AG09319 (cell line): ENCODE measurements at regions not wholly inside any gene's neighbourhood (a gene's known extent, or its start where the extent isn't known, plus 50 kb on each side); places are given as distances from the start of the nearest gene placed in this dataset.

Experiments
- DNase-seq: peaks from one replicate; pipeline ENCODE4 v3.0.0-alpha.2; 2010; ENCODE audit warnings: low read depth; ENCODE audit errors: extremely low read depth
- TF ChIP-seq, protein P1 (sequence below): IDR thresholded peaks from 2 replicates; pipeline ENCODE4 v1.5.1; 2011; ENCODE audit warnings: low read depth, mild to moderate bottlenecking, inconsistent platforms, low read length, moderate library complexity

DNA sequence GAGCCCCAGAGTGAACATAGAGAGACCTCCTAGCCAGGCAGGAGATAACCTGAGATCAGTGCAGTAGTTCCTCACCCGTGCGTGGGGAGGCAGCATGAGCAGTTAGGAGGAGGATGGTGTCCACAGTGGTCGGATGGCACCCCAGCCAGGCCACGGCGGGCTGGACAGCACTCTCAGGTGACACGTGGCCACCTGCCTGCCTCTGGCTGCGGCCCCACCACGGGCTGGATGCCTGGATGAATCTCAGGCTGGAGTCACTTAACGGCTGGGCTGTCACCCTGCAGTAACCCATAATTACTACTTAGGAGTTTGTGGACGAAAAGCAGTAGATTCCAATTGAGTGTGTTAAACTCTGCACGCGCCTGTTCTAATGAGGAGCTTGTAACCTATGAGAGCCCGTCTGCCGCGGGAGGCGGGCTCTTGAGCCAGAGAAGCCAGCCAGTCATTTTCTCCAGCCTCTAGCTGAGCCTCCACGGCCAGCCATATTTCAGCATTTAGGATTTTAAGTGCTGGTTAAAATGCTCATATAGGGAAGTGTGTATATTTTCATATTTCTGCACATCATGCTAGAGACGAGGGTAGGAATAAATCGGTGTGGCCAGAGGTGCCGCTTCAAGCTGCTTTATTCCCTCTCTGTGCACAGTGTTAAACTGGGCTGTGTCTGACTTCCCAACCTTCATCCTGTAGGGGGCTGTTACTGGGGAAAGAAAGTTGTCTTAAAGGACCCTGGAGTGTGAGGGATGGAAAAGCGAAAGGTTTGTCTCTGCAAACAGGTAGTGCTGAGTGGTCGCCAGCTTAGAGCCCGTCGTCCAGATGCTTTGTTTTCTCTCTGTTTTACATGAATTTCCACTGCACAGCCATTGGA lies 144.0 kb downstream of the GLI2 start:
- DNase-seq: no peak
- TF ChIP-seq, protein P1, sequence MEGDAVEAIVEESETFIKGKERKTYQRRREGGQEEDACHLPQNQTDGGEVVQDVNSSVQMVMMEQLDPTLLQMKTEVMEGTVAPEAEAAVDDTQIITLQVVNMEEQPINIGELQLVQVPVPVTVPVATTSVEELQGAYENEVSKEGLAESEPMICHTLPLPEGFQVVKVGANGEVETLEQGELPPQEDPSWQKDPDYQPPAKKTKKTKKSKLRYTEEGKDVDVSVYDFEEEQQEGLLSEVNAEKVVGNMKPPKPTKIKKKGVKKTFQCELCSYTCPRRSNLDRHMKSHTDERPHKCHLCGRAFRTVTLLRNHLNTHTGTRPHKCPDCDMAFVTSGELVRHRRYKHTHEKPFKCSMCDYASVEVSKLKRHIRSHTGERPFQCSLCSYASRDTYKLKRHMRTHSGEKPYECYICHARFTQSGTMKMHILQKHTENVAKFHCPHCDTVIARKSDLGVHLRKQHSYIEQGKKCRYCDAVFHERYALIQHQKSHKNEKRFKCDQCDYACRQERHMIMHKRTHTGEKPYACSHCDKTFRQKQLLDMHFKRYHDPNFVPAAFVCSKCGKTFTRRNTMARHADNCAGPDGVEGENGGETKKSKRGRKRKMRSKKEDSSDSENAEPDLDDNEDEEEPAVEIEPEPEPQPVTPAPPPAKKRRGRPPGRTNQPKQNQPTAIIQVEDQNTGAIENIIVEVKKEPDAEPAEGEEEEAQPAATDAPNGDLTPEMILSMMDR: no peak

DNA sequence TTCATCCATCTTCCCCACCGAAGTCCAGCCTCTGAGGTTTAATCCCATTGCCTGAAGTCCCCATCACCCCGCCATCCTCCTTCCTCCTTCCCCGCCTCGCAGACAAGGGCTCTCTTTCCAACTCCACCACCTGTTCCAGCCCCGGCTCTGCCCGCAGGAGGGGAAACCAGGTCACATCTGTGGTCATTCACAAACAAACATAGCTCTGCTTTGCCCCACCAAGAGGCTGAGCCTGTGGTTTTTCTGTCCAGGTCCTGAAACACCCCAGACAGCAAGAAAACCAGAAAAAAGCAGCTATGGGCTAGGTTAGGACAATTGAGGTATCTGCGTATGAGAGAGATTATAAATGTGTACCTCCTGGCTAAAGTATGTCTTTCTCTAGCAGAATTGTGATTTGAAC lies 144.7 kb downstream of the GLI2 start:
- no peak for DNase-seq
- TF ChIP-seq, protein P1: no peak

DNA sequence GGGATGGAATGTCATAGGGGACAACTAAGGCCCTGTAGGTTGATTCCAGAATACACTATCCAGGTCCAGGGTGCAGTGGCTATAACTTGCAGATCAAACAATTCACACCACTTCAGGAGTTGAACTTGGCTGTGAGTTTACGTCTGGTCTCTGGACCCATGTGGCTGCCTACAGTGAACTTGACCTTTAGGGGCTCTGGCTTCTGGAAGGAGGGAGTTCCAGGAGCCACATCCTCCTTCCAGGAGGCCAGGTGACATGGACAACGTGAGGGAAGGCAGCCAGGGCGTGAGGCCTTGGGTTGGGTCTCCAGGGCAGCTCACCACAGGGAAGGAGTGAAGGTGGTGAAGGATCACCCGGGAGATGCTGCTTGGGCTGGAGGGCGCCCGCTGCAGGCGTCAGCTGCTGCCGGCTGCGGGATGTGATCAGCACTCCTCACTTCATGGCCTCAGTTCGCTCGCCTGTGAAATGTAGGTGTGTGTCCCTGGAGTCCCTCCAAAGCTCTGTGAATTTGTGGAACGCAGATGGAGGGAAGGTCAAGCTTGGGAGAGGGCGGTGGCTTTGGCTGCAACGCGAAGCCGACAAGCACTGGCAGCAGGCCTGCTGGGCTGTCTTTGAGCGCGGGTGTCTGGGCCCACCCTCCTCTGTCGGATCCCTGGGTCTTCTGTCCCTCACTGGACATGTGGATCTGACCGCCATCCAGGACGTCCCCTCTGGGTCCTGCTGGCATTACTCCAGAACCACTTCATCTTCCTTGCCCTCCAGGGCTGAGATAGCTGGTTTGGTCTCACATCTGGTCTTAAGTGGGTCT lies 146.5 kb downstream of the GLI2 start:
- TF ChIP-seq, protein P1: no peak
- no peak for DNase-seq

DNA sequence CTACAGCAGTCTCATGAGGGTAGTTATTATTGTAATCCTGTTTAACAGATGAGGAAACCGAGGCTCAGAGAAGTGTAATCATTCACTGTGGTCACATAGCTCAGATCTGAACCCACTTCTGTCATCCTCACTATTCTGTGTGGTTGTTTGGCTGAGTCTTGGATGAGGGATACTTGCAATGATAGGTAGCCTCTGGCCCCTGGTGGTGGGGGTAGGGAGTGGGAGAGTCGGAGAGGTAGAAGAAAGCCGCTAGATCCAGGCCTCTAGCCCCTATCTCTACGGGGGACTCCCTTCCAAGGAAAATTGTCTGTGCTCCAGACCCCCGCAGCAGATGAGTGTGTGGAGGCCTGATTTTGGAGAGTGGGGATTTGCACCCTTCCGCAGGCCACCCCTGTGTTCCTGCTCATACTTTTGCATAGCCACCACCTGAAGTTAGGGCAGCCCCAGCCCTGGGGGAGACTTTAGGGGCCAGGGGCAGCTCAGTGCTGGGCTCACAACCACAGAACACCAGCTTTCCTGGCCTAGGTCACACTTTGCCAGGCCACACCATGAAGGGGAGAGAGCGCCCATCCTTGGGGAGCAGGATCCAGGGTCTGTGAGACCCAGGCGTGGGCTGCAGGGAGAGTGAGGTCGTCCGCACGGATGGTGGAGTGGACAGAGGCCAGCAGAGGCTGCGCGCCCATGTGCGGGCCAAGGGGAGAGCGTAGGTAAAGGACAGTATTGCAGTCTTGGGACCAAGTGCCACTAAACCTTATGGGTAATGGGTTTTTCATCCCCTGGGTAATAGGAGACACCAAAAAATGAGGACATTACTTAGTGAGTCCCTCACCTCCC lies 148.2 kb downstream of the GLI2 start:
- TF ChIP-seq, protein P1: no peak
- no peak for DNase-seq

DNA sequence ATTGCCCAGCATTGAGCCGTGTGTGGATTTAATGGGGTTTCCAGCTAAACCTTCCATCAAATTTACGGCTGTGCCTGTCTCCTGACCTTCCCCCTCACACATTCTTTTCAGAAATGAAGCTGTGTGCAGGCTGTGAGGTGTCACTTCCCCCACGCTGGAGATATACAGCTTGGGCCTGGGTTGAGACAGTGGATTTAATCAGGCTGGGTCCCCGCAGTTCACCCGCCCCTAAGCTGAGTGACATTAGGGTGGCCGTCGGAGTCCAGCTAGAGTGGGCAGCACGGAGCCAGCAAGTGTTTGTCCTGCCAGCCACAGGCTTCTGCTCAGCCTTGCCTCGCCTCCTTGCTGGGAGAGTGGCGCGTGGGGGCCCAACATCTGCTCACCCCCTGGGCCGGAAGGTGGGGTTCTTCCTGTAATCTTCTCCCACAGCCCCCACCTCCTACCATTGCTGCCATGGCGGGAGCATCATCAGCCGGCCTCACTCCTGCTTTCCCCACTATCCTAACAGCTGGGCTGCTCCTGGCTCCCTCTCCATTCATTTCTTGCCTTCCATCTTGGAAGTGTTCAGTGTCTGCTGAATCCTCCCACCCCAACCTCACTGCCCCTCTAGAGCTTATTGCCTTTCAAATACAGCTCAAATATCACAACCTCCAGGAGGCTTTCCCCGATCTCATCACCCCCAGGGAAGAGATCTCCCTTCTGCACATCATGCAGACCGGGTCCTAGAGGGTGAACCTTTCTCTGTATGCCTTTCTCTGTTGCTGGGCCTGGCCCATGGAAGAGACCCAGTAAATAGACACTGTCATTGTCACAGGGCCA lies 149.0 kb downstream of the GLI2 start:
- TF ChIP-seq, protein P1: no peak
- no peak for DNase-seq

DNA sequence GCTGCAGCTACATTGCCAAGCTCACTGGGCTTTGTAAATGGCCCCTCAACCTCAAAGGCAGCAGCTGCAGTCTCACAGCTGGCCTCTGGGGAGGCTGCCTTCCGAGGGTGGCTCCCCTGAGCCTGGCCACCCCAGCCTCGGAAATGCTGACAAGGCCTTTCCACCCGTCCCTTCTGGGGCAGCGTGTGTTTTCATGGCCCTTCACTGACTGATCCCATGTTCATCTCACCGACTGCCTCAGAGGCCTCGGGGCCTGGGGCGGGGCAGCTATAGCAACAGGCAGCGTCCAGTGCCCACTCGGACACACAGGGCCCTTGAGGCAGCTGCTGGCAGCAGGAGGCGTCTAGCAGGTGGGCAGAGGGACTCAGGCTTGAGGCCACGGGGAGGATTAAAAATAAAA lies 149.7 kb downstream of the GLI2 start:
- TF ChIP-seq, protein P1: no peak

More for the DNA sequence above, 149.7 kb downstream of the GLI2 start:
- DNase-seq: no peak
